Endothelial cell of umbilical vein (primary cell): ENCODE measurements at regions not wholly inside any gene's neighbourhood (a gene's known extent, or its start where the extent isn't known, plus 50 kb on each side); places are given as distances from the start of the nearest gene placed in this dataset.

Source experiments
- BruUV-seq: library from RNA; stranded (reverse); fragments of 400-500 nt; replicated peaks from 2 replicates; lab custom pipeline; 2021; lab: Mats Ljungman, UMichigan
- CTCF ChIA-PET: fragments of 300-600, 350-600 bp; sonication (Branson Sonifier 250); formaldehyde crosslinking; loops from one replicate; lab custom pipeline; 2021; ENCODE audit warnings: antibody characterized with exemption, inconsistent platforms; lab: Charles Lee
- POLR2A ChIA-PET: fragments of 300-600, 350-600 bp; sonication (Branson Sonifier 250); formaldehyde crosslinking; loops from one replicate; lab custom pipeline; 2021; ENCODE audit warnings: antibody characterized with exemption, inconsistent platforms; lab: Charles Lee
- DNase-seq: peaks from one replicate; pipeline ENCODE4 v3.0.0-alpha.2; 2011; ENCODE audit warnings: low read depth, low spot score
- FAIRE-seq: peaks from 2 replicates; lab custom pipeline; 2011; peaks lifted over from hg19 to GRCh38; lab: Jason Lieb, UNC
- H2AFZ ChIP-seq: 2 replicates; pipeline ENCODE4 v1.6.0; 2012; ENCODE audit warnings: low read depth, low read length, control low read depth, inconsistent platforms
- H3K27ac ChIP-seq: 2 replicates; pipeline ENCODE4 v1.5.1; 2011; ENCODE audit warnings: low read depth, mild to moderate bottlenecking, control low read depth, low read length, moderate library complexity; ENCODE audit not compliant: insufficient read depth
- H3K27me3 ChIP-seq, 2 experiments: 2 replicates each; pipeline versions ENCODE4 v1.6.0 to v1.6.1; 2011; ENCODE audit warnings: low read length in 2 of 2, mixed read lengths in 1 of 2; ENCODE audit not compliant: control insufficient read depth in 2 of 2, insufficient read depth in 2 of 2
- H3K36me3 ChIP-seq, 2 experiments: 2 replicates in 1 of 2; 3 replicates in 1 of 2; pipeline ENCODE4 v1.5.1; 2011; ENCODE audit warnings: low read length in 2 of 2, mild to moderate bottlenecking in 1 of 2, moderate library complexity in 1 of 2; ENCODE audit not compliant: control insufficient read depth in 2 of 2, insufficient read depth in 2 of 2; ENCODE audit errors: extremely low read depth in 1 of 2
- H3K4me1 ChIP-seq: 3 replicates; pipeline ENCODE4 v1.5.1; 2011; ENCODE audit warnings: mild to moderate bottlenecking, low read length; ENCODE audit not compliant: control insufficient read depth, insufficient read depth; ENCODE audit errors: extremely low read depth
- H3K4me2 ChIP-seq: 2 replicates; pipeline ENCODE4 v1.6.1; 2011; ENCODE audit warnings: low read length, control low read depth, mixed read lengths; ENCODE audit not compliant: insufficient read depth
- H3K4me3 ChIP-seq, 3 experiments: fragments of 200-600 bp in 1 of 3; sonication (generic), shearing (Covaris generic) in 1 of 3; replicated peaks in 1 of 3; 2 replicates each; pipeline ENCODE4 v1.5.1; 2011 to 2016; ENCODE audit warnings: control low read depth in 3 of 3, low read length in 3 of 3, mild to moderate bottlenecking in 2 of 3, inconsistent platforms in 1 of 3, low read depth in 1 of 3, moderate library complexity in 1 of 3; ENCODE audit not compliant: insufficient read depth in 1 of 3
- H3K79me2 ChIP-seq: 2 replicates; pipeline ENCODE4 v1.6.0; 2012; ENCODE audit warnings: low read length, inconsistent platforms; ENCODE audit not compliant: control insufficient read depth, insufficient read depth
- H3K9ac ChIP-seq: replicated peaks from 2 replicates; pipeline ENCODE3; 2011; ENCODE audit warnings: low read length, control low read depth; ENCODE audit not compliant: insufficient read depth; ENCODE audit errors: extremely low read depth
- H3K9me1 ChIP-seq: replicated peaks from 3 replicates; pipeline ENCODE4 v1.6.0; 2011; ENCODE audit warnings: mild to moderate bottlenecking, low read length; ENCODE audit not compliant: control insufficient read depth, insufficient read depth; ENCODE audit errors: extremely low read depth
- H3K9me3 ChIP-seq: replicated peaks from 2 replicates; pipeline ENCODE4 v1.5.1; 2012; ENCODE audit warnings: low read length, inconsistent platforms; ENCODE audit not compliant: control insufficient read depth, insufficient read depth
- H4K20me1 ChIP-seq: replicated peaks from 2 replicates; pipeline ENCODE3; 2011; ENCODE audit warnings: mild to moderate bottlenecking, low read length; ENCODE audit not compliant: control insufficient read depth, insufficient read depth; ENCODE audit errors: extremely low read depth
- EZH2 ChIP-seq: IDR thresholded peaks from 2 replicates; pipeline ENCODE4 v1.6.1; 2012; ENCODE audit warnings: borderline replicate concordance, low read depth, mild to moderate bottlenecking, moderate library complexity, low read length, inconsistent platforms; ENCODE audit not compliant: severe bottlenecking
- FOS ChIP-seq: IDR thresholded peaks from 2 replicates; pipeline ENCODE4 v1.6.1; 2011; ENCODE audit warnings: mild to moderate bottlenecking, low read length, moderate library complexity, borderline replicate concordance; ENCODE audit not compliant: insufficient read depth
- GATA2 ChIP-seq: IDR thresholded peaks from 2 replicates; pipeline ENCODE4 v1.7.0; 2011; ENCODE audit warnings: low read depth, mild to moderate bottlenecking, moderate library complexity, mixed read lengths, low read length; ENCODE audit not compliant: insufficient read length, insufficient read depth
- JUN ChIP-seq: IDR thresholded peaks from 2 replicates; pipeline ENCODE4 v1.6.1; 2011; ENCODE audit warnings: borderline replicate concordance, low read depth; ENCODE audit not compliant: insufficient read length, insufficient read depth
- MYC ChIP-seq: IDR thresholded peaks from one replicate; pipeline ENCODE4 v1.6.1; 2011; ENCODE audit warnings: mild to moderate bottlenecking, low read depth, low read length
- POLR2A ChIP-seq: IDR thresholded peaks from 2 replicates; pipeline ENCODE4 v1.6.1; 2012; ENCODE audit warnings: low read depth, mild to moderate bottlenecking, control low read depth, low read length
- POLR2AphosphoS5 ChIP-seq: IDR thresholded peaks from 2 replicates; pipeline ENCODE4 v1.6.1; 2012; ENCODE audit warnings: low read depth, mild to moderate bottlenecking, control low read depth, low read length, moderate library complexity; ENCODE audit not compliant: insufficient read depth
- dilution Hi-C: fragments of 300-500 bp; cut with MboI; formaldehyde crosslinking; loops from one replicate; pipeline ENCODE4 v1.15.0; 2019; ENCODE audit warnings: low sequenced_read_pairs; ENCODE audit not compliant: extremely low pct_ligation_motif_present
- intact Hi-C: fragments of 100-400 bp; cut with micrococcal nuclease; formaldehyde crosslinking; loops from one replicate; pipeline ENCODE4 v1.10.0; 2022
- TF ChIP-seq, protein P1 (sequence below): IDR thresholded peaks from 2 replicates; pipeline ENCODE4 v1.6.1; 2011; ENCODE audit not compliant: insufficient read depth, insufficient read length
- TF ChIP-seq, protein P2 (sequence below), 2 donors: IDR thresholded peaks; 1 replicate in 1 of 2; 2 replicates in 1 of 2; pipeline ENCODE4 v1.5.1; 2011; ENCODE audit warnings: low read length in 2 of 2, mild to moderate bottlenecking in 2 of 2, moderate library complexity in 2 of 2, control low read depth in 1 of 2, inconsistent platforms in 1 of 2, low read depth in 1 of 2; ENCODE audit not compliant: insufficient read depth in 1 of 2; ENCODE audit errors: extremely low read depth in 1 of 2

DNA sequence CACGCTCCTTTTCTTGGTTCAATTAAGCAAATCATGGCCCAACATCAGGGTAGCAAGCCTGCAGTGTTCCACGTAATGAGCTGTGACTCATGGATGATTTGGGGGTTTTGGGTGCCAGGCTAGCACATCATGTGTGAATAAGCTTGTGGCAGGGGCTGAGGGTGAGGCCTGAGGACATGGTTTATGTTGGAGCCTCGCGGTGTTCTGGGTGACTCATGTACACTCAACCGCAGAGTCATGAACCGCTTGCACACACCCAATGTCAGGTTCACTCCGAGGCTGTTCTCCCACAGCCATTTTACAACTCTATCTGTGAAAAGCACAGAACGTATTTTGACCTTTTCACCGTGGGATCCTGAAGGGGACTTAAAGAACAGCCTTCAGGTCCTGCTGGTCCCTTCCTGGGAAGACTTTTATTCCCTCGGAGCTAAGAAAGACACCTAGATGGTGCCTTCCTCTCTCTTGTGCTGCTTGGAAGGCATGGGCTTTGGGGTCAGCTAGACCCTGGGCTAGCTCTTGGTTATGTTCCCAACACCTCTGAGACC lies 139.9 kb upstream of the ZEB2 start:
- H3K9me3 ChIP-seq, result no peaks in the 10 kb centered on the region
- intact Hi-C loops, result no loop called here
- FAIRE-seq (no peak), DNase-seq (no peak)
- dilution Hi-C loops, result no loop called here
- H3K4me1 ChIP-seq, result no peaks in the 10 kb centered on the region
- H3K9ac ChIP-seq, result no peak overlapping the region
- no peak overlapping the region for H3K4me2 ChIP-seq
- H2AFZ ChIP-seq, result no peak overlapping the region
- POLR2A ChIA-PET, result interaction anchor here (0.6 to 0.7 kb wide), 2 partner anchors 138 to 457 kb away, joined by 3 to 5 read pairs; no protein-coding TSS in a partner anchor
- TF ChIP-seq GATA2 (no peak), MYC (no peak), EZH2 (no peak), POLR2A (no peak), POLR2AphosphoS5 (no peak), JUN (no peak), FOS (no peak)
- TF ChIP-seq, protein P1, sequence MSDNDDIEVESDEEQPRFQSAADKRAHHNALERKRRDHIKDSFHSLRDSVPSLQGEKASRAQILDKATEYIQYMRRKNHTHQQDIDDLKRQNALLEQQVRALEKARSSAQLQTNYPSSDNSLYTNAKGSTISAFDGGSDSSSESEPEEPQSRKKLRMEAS, result no peak
- TF ChIP-seq, protein P2, sequence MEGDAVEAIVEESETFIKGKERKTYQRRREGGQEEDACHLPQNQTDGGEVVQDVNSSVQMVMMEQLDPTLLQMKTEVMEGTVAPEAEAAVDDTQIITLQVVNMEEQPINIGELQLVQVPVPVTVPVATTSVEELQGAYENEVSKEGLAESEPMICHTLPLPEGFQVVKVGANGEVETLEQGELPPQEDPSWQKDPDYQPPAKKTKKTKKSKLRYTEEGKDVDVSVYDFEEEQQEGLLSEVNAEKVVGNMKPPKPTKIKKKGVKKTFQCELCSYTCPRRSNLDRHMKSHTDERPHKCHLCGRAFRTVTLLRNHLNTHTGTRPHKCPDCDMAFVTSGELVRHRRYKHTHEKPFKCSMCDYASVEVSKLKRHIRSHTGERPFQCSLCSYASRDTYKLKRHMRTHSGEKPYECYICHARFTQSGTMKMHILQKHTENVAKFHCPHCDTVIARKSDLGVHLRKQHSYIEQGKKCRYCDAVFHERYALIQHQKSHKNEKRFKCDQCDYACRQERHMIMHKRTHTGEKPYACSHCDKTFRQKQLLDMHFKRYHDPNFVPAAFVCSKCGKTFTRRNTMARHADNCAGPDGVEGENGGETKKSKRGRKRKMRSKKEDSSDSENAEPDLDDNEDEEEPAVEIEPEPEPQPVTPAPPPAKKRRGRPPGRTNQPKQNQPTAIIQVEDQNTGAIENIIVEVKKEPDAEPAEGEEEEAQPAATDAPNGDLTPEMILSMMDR (IDR thresholded peaks at IDR 0.05; ENCODE audit: extremely low read depth in 1 of 2, insufficient read depth in 1 of 2, low read depth in 1 of 2, low read length in 2 of 2), result no peak
- no peak overlapping the region for H3K27ac ChIP-seq
- H3K36me3 ChIP-seq, result no peaks in the 10 kb centered on the region
- no TSS peak for BruUV-seq
- H3K9me1 ChIP-seq, result no peaks in the 10 kb centered on the region
- no peaks in the 10 kb centered on the region for H4K20me1 ChIP-seq
- H3K4me3 ChIP-seq, result no peak overlapping the region
- CTCF ChIA-PET, result interaction anchor here (1.2 kb wide), 1 partner anchor 14 kb away, joined by 3 read pairs; no protein-coding TSS in a partner anchor
- no peaks in the 10 kb centered on the region for H3K79me2 ChIP-seq
- H3K27me3 ChIP-seq, result no peaks in the 10 kb centered on the region
